ENCODE measurements at regions not wholly inside any gene's neighbourhood (a gene's known extent, or its start where the extent isn't known, plus 50 kb on each side); places are given as distances from the start of the nearest gene placed in this dataset.
"Not testable (repeated sequence)": the region's sequence is repeated elsewhere in the genome, so short reads cannot be mapped to it uniquely, and the experiment has no call there.

DNA sequence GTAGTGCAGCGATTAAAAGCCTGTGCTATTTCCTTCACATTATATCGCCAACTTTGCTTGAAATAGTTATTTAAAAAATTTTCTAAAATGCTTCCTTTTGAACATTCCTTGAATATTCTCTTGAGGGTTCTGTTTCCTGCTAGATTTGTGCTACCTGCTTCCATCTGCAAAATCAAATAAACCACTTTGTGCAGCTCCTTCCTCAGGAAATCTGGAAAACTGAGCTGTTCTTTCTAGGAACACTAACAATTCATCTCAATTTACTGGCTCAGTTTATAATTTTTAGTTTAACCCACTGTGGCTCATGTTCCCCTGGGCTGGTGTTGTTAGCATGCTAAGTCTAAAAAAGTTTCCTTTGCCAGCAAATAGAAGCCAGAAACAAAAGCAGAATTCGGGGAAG, 88.1 kb upstream of the LCORL start:
- no peaks in the 10 kb centered on the region for H3K4me1 ChIP-seq (ENCODE audit: control insufficient read depth in 1 of 2, insufficient read depth in 2 of 2, low read length in 2 of 2)
- no peaks in the 10 kb centered on the region for H3K27me3 ChIP-seq (ENCODE audit: low read depth, low read length)
- H3K27ac ChIP-seq (ENCODE audit: low read length) = no peak overlapping the region
- no peaks in the 10 kb centered on the region for H3K36me3 ChIP-seq (ENCODE audit: control insufficient read depth in 1 of 2, insufficient read depth in 2 of 2, low read length in 2 of 2)
- H3K9me3 ChIP-seq (ENCODE audit: control insufficient read depth in 1 of 2, low read length in 2 of 2) = no peaks in the 10 kb centered on the region
- H3K4me3 ChIP-seq (ENCODE audit: low read depth in 1 of 2, low read length in 2 of 2) = no peak overlapping the region

DNA sequence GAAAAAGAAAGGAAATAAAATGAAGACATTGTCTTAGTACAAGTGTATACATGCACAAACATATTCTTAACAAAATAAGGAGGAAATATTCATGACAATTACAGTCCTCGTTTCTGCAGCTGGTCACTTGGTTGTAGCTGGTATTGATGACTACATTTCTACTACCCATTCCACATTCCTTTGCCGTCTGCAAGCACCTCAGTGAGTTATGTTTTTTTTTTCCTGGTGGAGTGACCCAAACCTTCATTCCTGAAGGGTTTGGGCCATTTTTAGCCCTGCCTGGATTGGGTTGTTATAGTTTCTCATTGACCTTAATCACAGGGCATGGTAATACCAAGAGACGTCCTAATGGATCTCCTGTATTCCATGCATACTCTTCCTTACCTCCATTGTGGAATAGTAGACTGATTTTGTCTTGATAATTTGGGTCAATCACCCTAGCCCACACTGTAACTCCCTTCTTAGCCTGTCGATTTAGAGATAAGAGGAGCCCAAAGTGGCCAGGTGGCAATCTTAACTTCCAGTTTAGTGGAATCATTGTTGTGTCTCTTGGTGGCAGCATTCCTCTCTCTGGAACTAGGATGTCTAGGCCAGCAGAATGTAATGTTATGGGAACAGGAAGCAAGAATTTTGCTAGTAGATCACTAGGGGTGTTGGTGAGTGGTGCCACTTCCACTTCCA, 86.4 kb upstream of the LCORL start:
- H3K36me3 ChIP-seq (ENCODE audit: control insufficient read depth in 1 of 2, insufficient read depth in 2 of 2, low read length in 2 of 2); H3K27ac ChIP-seq (ENCODE audit: low read length); H3K4me3 ChIP-seq (ENCODE audit: low read depth in 1 of 2, low read length in 2 of 2); H3K9me3 ChIP-seq (ENCODE audit: control insufficient read depth in 1 of 2, low read length in 2 of 2); H3K4me1 ChIP-seq (ENCODE audit: control insufficient read depth in 1 of 2, insufficient read depth in 2 of 2, low read length in 2 of 2); H3K27me3 ChIP-seq (ENCODE audit: low read depth, low read length): not testable (repeated sequence)

DNA sequence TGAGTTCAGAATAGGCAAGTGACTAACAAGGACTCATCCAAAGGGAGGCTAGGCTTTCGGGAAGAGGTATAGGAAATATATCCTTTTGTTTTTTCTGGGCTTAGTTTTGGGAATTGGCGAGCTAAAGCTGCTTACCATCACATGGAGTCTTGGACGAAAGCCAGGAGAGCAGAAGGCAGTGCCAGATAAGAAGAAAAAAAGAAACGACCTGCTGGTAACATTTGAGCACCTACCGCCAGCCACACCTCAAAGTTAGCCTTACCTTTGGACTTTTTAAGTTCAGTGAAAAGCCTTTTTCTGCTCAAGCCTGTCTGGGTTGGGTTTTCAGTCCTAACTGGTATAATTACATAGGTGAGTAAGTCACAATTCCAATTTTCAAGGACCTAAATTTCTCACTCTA, 85.1 kb upstream of the LCORL start:
- Histone ChIP-seq H3K27ac (ENCODE audit: low read length) (no peak overlapping the region), H3K36me3 (ENCODE audit: control insufficient read depth in 1 of 2, insufficient read depth in 2 of 2, low read length in 2 of 2) (no peaks in the 10 kb centered on the region), H3K4me3 (ENCODE audit: low read depth in 1 of 2, low read length in 2 of 2) (no peak overlapping the region), H3K4me1 (ENCODE audit: control insufficient read depth in 1 of 2, insufficient read depth in 2 of 2, low read length in 2 of 2) (no peaks in the 10 kb centered on the region), H3K9me3 (ENCODE audit: control insufficient read depth in 1 of 2, low read length in 2 of 2) (no peaks in the 10 kb centered on the region), H3K27me3 (ENCODE audit: low read depth, low read length) (no peaks in the 10 kb centered on the region)

DNA sequence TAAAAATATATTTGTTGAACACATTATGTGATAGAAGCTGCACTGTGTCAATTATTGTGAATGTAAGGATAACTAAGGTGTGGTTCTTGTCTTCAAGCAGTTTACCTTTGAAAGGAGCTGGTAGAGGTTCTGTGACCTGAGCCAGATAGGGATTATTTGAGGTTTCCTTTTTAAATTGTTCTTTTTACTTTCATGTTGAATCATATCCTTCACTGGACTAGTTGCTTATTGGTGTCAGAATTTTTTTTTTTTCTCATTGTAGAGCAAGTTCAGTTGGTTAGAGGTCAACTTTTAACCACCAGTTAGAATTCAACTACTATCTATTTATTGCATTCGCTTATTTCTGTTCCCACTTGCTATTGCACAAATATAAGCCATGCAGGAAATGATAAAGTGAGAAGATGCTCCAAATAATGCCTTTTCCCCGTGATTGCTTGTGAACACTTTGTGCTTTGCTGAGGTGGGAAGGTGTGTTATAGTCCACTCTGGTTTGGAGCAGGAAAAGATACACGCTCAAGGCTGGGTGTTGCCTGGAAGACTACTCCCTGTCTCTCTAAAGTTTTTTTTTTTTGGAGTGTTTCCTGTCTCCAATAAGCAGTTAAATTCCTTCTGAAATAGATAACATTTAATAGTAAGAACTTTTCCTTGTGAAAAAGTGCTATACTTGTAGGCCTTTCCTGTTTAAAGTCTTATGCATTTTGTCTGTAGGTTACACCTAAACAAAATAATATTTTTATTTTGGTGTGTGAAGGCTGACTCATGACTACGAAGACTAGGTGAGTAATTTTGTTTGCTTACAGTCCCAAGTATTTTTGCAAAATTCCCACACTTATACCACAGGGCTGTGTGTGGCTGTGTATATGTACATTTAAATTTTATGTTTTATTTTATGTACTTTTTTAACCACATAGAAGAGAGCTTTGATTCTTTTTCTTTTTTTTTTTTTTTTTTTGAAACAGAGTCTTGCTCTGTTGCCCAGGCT, 83.8 kb upstream of the LCORL start:
- H3K4me3 ChIP-seq (ENCODE audit: low read depth in 1 of 2, low read length in 2 of 2) = no peak overlapping the region
- H3K9me3 ChIP-seq (ENCODE audit: control insufficient read depth in 1 of 2, low read length in 2 of 2) = no peaks in the 10 kb centered on the region
- H3K36me3 ChIP-seq (ENCODE audit: control insufficient read depth in 1 of 2, insufficient read depth in 2 of 2, low read length in 2 of 2) = no peaks in the 10 kb centered on the region
- no peak overlapping the region for H3K27ac ChIP-seq (ENCODE audit: low read length)
- H3K27me3 ChIP-seq (ENCODE audit: low read depth, low read length) = no peaks in the 10 kb centered on the region
- no peaks in the 10 kb centered on the region for H3K4me1 ChIP-seq (ENCODE audit: control insufficient read depth in 1 of 2, insufficient read depth in 2 of 2, low read length in 2 of 2)

DNA sequence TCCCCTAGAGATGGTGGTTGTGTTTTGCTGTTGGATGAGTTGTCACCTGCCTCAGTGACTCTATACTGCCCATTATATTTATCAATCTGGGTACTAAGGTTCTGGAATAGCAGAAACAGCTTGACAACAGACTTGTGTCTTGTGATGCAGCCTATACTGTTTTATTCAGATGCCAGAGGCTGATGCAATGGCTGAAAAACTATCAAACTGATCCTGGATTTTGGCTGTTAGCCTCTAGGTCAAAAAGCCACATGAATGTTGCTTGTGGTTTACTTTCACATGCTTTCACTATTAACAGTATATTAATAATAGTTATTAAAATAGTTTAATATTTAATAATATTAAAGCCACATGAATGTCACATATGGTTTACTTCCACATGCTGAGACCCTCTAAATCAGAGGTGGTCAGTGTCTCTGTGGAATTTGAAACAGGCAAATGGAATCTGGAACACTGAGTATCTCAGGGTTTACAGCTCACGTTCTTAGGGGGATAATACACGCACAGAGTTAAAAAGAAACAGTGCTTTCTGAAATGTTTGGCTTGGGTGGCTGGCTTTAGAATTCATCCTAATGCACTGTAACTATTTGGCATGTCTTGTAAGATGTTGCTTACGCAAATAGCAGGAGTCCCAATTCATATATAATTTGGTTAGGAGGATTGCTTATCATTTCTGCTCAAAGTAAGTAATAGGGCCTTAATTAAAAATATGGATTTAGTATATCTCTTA, 82.5 kb upstream of the LCORL start:
- H3K27ac ChIP-seq (ENCODE audit: low read length) = no peak overlapping the region
- no peak overlapping the region for H3K4me3 ChIP-seq (ENCODE audit: low read depth in 1 of 2, low read length in 2 of 2)
- H3K4me1 ChIP-seq (ENCODE audit: control insufficient read depth in 1 of 2, insufficient read depth in 2 of 2, low read length in 2 of 2) = no peaks in the 10 kb centered on the region
- H3K9me3 ChIP-seq (ENCODE audit: control insufficient read depth in 1 of 2, low read length in 2 of 2) = no peaks in the 10 kb centered on the region
- no peaks in the 10 kb centered on the region for H3K27me3 ChIP-seq (ENCODE audit: low read depth, low read length)
- H3K36me3 ChIP-seq (ENCODE audit: control insufficient read depth in 1 of 2, insufficient read depth in 2 of 2, low read length in 2 of 2) = no peaks in the 10 kb centered on the region

DNA sequence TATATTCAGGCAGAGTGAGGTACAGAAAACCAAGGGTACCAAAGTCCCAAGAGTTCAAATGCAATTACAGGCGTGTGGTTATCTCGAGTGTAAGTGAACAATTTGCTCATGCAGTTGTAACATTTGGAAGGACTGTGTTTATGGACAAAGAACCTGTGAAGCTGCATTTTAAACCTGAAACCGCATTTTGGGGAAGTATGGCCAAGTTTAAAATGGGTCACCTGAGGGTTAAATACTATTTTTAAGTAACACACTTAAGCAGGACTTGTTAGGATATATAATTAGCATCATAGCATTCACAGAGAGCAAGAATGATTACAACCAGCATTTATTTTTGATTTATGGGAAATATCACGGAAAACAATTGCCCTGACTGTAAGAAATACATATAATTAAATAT, 79.1 kb upstream of the LCORL start:
- H3K27me3 ChIP-seq (ENCODE audit: low read depth, low read length) = no peaks in the 10 kb centered on the region
- no peak overlapping the region for H3K4me3 ChIP-seq (ENCODE audit: low read depth in 1 of 2, low read length in 2 of 2)
- no peaks in the 10 kb centered on the region for H3K36me3 ChIP-seq (ENCODE audit: control insufficient read depth in 1 of 2, insufficient read depth in 2 of 2, low read length in 2 of 2)
- H3K27ac ChIP-seq (ENCODE audit: low read length) = no peak overlapping the region
- H3K9me3 ChIP-seq (ENCODE audit: control insufficient read depth in 1 of 2, low read length in 2 of 2) = no peaks in the 10 kb centered on the region
- no peaks in the 10 kb centered on the region for H3K4me1 ChIP-seq (ENCODE audit: control insufficient read depth in 1 of 2, insufficient read depth in 2 of 2, low read length in 2 of 2)

DNA sequence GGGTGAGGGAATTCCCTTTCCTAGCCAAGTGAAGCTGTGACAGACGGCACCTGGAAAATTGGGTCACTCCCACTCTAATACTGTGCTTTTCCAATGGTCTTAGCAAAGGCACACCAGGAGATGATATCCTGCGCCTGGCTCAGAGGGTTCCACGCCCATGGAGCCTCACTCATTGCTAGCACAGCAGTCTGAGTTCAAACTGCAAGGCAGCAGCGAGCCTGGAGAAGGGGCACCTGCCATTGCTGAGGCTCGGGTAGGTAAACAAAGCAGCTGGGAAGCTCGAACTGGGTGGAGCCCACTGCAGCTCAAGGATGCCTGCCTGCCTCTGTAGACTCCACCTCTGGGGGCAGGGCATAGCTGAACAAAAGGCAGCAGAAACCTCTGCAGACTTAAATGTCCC, 68.9 kb upstream of the LCORL start:
- H3K4me1 ChIP-seq (ENCODE audit: control insufficient read depth in 1 of 2, insufficient read depth in 2 of 2, low read length in 2 of 2); H3K36me3 ChIP-seq (ENCODE audit: control insufficient read depth in 1 of 2, insufficient read depth in 2 of 2, low read length in 2 of 2); H3K9me3 ChIP-seq (ENCODE audit: control insufficient read depth in 1 of 2, low read length in 2 of 2); H3K27me3 ChIP-seq (ENCODE audit: low read depth, low read length); H3K27ac ChIP-seq (ENCODE audit: low read length); H3K4me3 ChIP-seq (ENCODE audit: low read depth in 1 of 2, low read length in 2 of 2): not testable (repeated sequence)

DNA sequence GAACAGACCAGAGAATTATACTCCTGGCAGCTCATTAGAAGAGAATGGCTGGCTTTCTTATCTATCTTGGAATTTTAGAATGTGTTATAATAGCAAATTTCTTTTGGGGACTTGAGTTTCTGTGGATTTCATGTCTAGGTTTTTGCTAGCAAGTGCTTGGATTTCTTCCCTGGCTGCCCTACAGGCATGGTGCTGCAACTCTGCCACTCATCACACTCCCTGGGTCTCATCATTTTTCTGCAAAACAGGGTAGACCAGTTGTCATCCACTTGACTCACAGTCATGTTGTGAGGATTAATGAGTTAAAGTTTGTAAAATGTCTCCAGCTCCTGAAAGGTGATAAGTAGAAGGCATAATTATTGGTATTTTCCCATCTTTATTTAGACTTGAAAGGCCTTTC, 60.7 kb upstream of the LCORL start:
- no peak overlapping the region for H3K27ac ChIP-seq (ENCODE audit: low read length)
- no peaks in the 10 kb centered on the region for H3K36me3 ChIP-seq (ENCODE audit: control insufficient read depth in 1 of 2, insufficient read depth in 2 of 2, low read length in 2 of 2)
- no peaks in the 10 kb centered on the region for H3K27me3 ChIP-seq (ENCODE audit: low read depth, low read length)
- no peak overlapping the region for H3K4me3 ChIP-seq (ENCODE audit: low read depth in 1 of 2, low read length in 2 of 2)
- H3K9me3 ChIP-seq (ENCODE audit: control insufficient read depth in 1 of 2, low read length in 2 of 2) = no peaks in the 10 kb centered on the region
- no peaks in the 10 kb centered on the region for H3K4me1 ChIP-seq (ENCODE audit: control insufficient read depth in 1 of 2, insufficient read depth in 2 of 2, low read length in 2 of 2)

DNA sequence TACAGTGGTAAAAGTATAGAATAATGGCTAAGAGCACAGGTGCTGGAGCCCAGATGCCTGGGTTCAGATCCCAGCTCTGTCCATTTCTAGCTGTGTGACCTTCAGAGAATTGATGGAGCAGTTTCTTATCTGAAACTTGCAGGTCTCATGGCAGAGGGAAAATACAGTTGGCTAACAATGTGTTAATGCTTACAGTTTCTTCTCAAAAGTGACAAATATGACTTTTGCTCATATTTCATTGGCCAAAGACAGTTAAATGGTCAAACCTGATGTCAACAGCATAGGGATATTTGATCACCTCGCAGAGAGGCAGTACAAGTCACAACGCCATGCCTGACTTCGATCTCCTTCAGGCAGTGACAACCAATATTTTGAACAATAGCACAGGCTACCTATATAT, 60.2 kb upstream of the LCORL start:
- no peaks in the 10 kb centered on the region for H3K36me3 ChIP-seq (ENCODE audit: control insufficient read depth in 1 of 2, insufficient read depth in 2 of 2, low read length in 2 of 2)
- no peak overlapping the region for H3K27ac ChIP-seq (ENCODE audit: low read length)
- no peaks in the 10 kb centered on the region for H3K4me1 ChIP-seq (ENCODE audit: control insufficient read depth in 1 of 2, insufficient read depth in 2 of 2, low read length in 2 of 2)
- no peaks in the 10 kb centered on the region for H3K27me3 ChIP-seq (ENCODE audit: low read depth, low read length)
- H3K9me3 ChIP-seq (ENCODE audit: control insufficient read depth in 1 of 2, low read length in 2 of 2) = no peaks in the 10 kb centered on the region
- H3K4me3 ChIP-seq (ENCODE audit: low read depth in 1 of 2, low read length in 2 of 2) = no peak overlapping the region

DNA sequence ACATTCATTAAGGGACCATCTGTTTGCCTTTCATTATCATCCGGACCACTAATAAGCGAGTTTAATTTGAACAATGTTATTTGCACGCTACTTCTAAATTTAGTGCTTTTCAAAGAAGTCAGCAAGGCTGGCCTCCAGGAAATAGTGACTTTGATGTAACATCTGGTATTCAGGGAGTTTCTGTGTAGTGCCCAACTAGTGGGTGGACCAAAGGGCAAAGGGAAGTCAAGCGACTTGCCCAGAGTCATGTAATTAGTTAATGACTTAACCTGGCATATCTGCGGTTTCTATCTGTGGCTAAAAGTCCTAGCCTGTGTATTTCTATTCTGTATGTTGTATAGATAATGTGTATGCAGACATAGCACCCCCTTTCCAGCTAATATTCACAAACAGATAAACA, 56.3 kb upstream of the LCORL start:
- H3K27ac ChIP-seq (ENCODE audit: low read length) = no peak overlapping the region
- H3K4me1 ChIP-seq (ENCODE audit: control insufficient read depth in 1 of 2, insufficient read depth in 2 of 2, low read length in 2 of 2) = no peaks in the 10 kb centered on the region

DNA sequence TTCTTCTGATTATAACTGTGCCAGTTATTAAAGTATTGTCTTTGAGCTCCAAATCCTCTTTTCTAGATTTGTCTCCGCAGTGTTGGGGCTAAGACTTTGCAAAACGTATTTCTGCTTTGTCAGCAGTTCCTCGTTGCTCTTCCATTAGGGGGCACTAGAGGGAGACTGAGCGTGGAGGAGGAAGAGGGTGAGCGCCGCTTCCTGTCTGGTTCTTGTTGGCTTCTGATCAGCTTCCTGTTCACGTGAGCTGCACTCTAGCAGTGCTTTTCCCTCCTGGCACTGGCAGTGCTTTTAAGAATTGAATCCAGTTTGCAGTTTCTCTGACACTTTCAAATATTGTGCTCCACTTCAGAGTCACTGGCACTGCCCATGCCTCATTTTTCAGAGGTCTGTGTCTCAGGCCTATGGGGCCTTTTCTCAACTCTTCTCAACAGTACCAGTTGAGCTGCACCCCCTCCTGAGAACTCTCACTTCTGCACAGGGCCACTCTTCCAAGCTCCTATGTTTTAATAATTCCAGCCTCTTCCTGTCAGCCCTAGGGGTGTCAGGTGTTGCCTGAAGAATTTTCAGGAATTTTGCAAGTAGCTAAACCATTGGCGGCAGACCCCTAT, 54.4 kb upstream of the LCORL start:
- H3K4me1 ChIP-seq (ENCODE audit: control insufficient read depth in 1 of 2, insufficient read depth in 2 of 2, low read length in 2 of 2) = no peaks in the 10 kb centered on the region
- H3K4me3 ChIP-seq (ENCODE audit: low read depth in 1 of 2, low read length in 2 of 2) = no peak overlapping the region

More for the DNA sequence above, 56.3 kb upstream of the LCORL start:
- Histone ChIP-seq H3K9me3 (ENCODE audit: control insufficient read depth in 1 of 2, low read length in 2 of 2) (no peaks in the 10 kb centered on the region), H3K4me3 (ENCODE audit: low read depth in 1 of 2, low read length in 2 of 2) (no peak overlapping the region), H3K27me3 (ENCODE audit: low read depth, low read length) (no peaks in the 10 kb centered on the region), H3K36me3 (ENCODE audit: control insufficient read depth in 1 of 2, insufficient read depth in 2 of 2, low read length in 2 of 2) (no peaks in the 10 kb centered on the region)

More for the DNA sequence above, 54.4 kb upstream of the LCORL start:
- Histone ChIP-seq H3K9me3 (ENCODE audit: control insufficient read depth in 1 of 2, low read length in 2 of 2) (no peaks in the 10 kb centered on the region), H3K27ac (ENCODE audit: low read length) (no peak overlapping the region), H3K36me3 (ENCODE audit: control insufficient read depth in 1 of 2, insufficient read depth in 2 of 2, low read length in 2 of 2) (no peaks in the 10 kb centered on the region), H3K27me3 (ENCODE audit: low read depth, low read length) (no peaks in the 10 kb centered on the region)

Data from muscle layer of duodenum (tissue), 2 donors.